GM23338 (cell line): ENCODE measurements at regions not wholly inside any gene's neighbourhood (a gene's known extent, or its start where the extent isn't known, plus 50 kb on each side); places are given as distances from the start of the nearest gene placed in this dataset.

Experiments used
- ATAC-seq: fragments of 200-7000 bp; cut with Tn5 transposase; 3 replicates; pipeline ENCODE4 v1.9.1; 2020
- DNase-seq: peaks from one replicate; pipeline ENCODE4 v3.0.0-alpha.2; 2015; ENCODE audit warnings: low spot score
- H2AFZ ChIP-seq: fragments of 200-600 bp; sonication (generic); 2 replicates; pipeline ENCODE4 v1.8.0; 2016; ENCODE audit warnings: antibody characterized with exemption, mild to moderate bottlenecking, moderate library complexity
- H3F3A ChIP-seq: fragments of 200-600 bp; sonication (generic); replicated peaks from 2 replicates; pipeline ENCODE4 v1.8.0; 2017; ENCODE audit warnings: antibody characterized with exemption, mixed run types, low read depth
- H3K27ac ChIP-seq: fragments of 200-600 bp; sonication (generic); 2 replicates; pipeline ENCODE4 v1.6.1; 2016; ENCODE audit warnings: low read depth
- H3K27me3 ChIP-seq: fragments of 200-600 bp; sonication (generic); 2 replicates; pipeline ENCODE4 v1.8.0; 2016; ENCODE audit warnings: mild to moderate bottlenecking, mixed run types, moderate library complexity; ENCODE audit not compliant: insufficient read depth
- H3K36me3 ChIP-seq: fragments of 200-600 bp; sonication (generic); 2 replicates; pipeline ENCODE4 v1.8.0; 2016; ENCODE audit warnings: mild to moderate bottlenecking; ENCODE audit not compliant: insufficient read depth
- H3K4me1 ChIP-seq: fragments of 200-600 bp; sonication (generic); 2 replicates; pipeline ENCODE4 v1.8.0; 2016; ENCODE audit warnings: mild to moderate bottlenecking, moderate library complexity; ENCODE audit not compliant: insufficient read depth
- H3K4me2 ChIP-seq: fragments of 200-600 bp; sonication (generic); 2 replicates; pipeline ENCODE4 v1.7.1; 2017; ENCODE audit warnings: mixed run types
- H3K4me3 ChIP-seq: fragments of 200-600 bp; sonication (generic); 2 replicates; pipeline ENCODE4 v1.6.1; 2016; ENCODE audit warnings: mixed run types
- H3K79me2 ChIP-seq: fragments of 200-600 bp; sonication (generic); replicated peaks from 2 replicates; pipeline ENCODE4 v1.8.0; 2017; ENCODE audit warnings: mild to moderate bottlenecking; ENCODE audit not compliant: insufficient read depth
- H3K9me2 ChIP-seq: fragments of 200-600 bp; sonication (generic); 2 replicates; pipeline ENCODE4 v1.8.0; 2017; ENCODE audit not compliant: insufficient read depth
- H4K20me1 ChIP-seq: fragments of 200-600 bp; sonication (generic); replicated peaks from 2 replicates; pipeline ENCODE4 v1.8.0; 2017; ENCODE audit warnings: mild to moderate bottlenecking; ENCODE audit not compliant: insufficient read depth
- H3K27ac Mint-ChIP-seq: 2 replicates; pipeline ENCODE4 v1.8.0; 2020; ENCODE audit warnings: inconsistent platforms, mild to moderate bottlenecking, moderate library complexity, mixed read lengths
- H3K27me3 Mint-ChIP-seq: 3 replicates; pipeline ENCODE4 v1.8.0; 2022; ENCODE audit warnings: low read depth, mild to moderate bottlenecking, moderate library complexity, mixed read lengths, inconsistent platforms; ENCODE audit not compliant: insufficient read depth, poor library complexity
- H3K36me3 Mint-ChIP-seq: 3 replicates; pipeline ENCODE4 v1.8.0; 2021; ENCODE audit warnings: low read depth, mild to moderate bottlenecking, inconsistent platforms, moderate library complexity, mixed read lengths
- H3K4me1 Mint-ChIP-seq: 3 replicates; pipeline ENCODE4 v1.8.0; 2020; ENCODE audit warnings: mild to moderate bottlenecking, inconsistent platforms, mixed read lengths
- H3K4me3 Mint-ChIP-seq: 3 replicates; pipeline ENCODE4 v1.8.0; 2021; ENCODE audit warnings: moderate library complexity, mild to moderate bottlenecking, inconsistent platforms, mixed read lengths
- H3K9me3 Mint-ChIP-seq: 3 replicates; pipeline ENCODE4 v1.8.0; 2020; ENCODE audit warnings: moderate library complexity, mild to moderate bottlenecking, inconsistent platforms, mixed read lengths
- CREB1 ChIP-seq: fragments of 250-450 bp; sonication (Bioruptor Pico); IDR thresholded peaks from 2 replicates; pipeline ENCODE4 v1.5.0; 2020; ENCODE audit warnings: low read depth, mild to moderate bottlenecking, moderate library complexity
- EZH2phosphoT487 ChIP-seq: fragments of 200-600 bp; sonication (generic); IDR thresholded peaks from one replicate; pipeline ENCODE4 v1.8.1; 2018; ENCODE audit warnings: antibody characterized with exemption; ENCODE audit not compliant: unreplicated experiment
- JUNB ChIP-seq: IDR thresholded peaks from one replicate; pipeline ENCODE4 v1.6.1; 2016; ENCODE audit warnings: antibody characterized with exemption; ENCODE audit not compliant: unreplicated experiment
- NANOG ChIP-seq: IDR thresholded peaks from 2 replicates; pipeline ENCODE4 v1.6.1; 2016; ENCODE audit warnings: antibody characterized with exemption, borderline replicate concordance
- STAT1 ChIP-seq: IDR thresholded peaks from one replicate; pipeline ENCODE4 v1.6.1; 2016; ENCODE audit warnings: antibody characterized with exemption; ENCODE audit not compliant: unreplicated experiment
- TF ChIP-seq, protein P1 (sequence below): fragments of 250-450 bp; sonication (Bioruptor Pico); IDR thresholded peaks from 2 replicates; pipeline ENCODE4 v1.5.0; 2020; ENCODE audit warnings: mild to moderate bottlenecking, moderate library complexity
- TF ChIP-seq, protein P2 (sequence below): IDR thresholded peaks from 2 replicates; pipeline ENCODE4 v1.6.1; 2016; ENCODE audit warnings: antibody characterized with exemption
- TF ChIP-seq, protein P3 (sequence below), 2 experiments: fragments of 200-600 bp in 1 of 2; sonication (generic) in 1 of 2; conservative IDR thresholded peaks; 2 replicates each; pipeline versions ENCODE4 v1.5.1 to v1.6.1; 2016 to 2017; ENCODE audit warnings: antibody characterized with exemption in 2 of 2, low read depth in 2 of 2, mild to moderate bottlenecking in 2 of 2, moderate library complexity in 1 of 2

DNA sequence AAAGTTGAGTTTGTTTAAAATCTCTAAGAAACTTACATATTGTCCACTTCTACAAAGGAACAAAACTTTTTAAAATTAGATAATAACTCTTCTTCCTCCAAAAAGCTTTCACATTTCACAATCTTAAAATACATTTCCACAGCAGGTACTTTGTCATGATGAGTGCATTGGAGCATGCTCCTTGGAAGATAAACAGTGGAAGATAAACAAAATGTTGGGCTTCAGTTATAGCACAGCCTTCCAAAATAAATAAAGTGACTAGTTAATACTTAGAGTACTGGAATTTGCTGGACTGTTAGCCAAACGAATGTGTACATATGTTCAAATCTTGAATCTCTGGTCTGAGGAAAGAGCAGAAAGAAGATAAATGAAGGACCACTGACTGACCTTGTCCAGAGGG is 54.9 kb upstream of the PDE5A start (continued):
- TF ChIP-seq, protein P1, sequence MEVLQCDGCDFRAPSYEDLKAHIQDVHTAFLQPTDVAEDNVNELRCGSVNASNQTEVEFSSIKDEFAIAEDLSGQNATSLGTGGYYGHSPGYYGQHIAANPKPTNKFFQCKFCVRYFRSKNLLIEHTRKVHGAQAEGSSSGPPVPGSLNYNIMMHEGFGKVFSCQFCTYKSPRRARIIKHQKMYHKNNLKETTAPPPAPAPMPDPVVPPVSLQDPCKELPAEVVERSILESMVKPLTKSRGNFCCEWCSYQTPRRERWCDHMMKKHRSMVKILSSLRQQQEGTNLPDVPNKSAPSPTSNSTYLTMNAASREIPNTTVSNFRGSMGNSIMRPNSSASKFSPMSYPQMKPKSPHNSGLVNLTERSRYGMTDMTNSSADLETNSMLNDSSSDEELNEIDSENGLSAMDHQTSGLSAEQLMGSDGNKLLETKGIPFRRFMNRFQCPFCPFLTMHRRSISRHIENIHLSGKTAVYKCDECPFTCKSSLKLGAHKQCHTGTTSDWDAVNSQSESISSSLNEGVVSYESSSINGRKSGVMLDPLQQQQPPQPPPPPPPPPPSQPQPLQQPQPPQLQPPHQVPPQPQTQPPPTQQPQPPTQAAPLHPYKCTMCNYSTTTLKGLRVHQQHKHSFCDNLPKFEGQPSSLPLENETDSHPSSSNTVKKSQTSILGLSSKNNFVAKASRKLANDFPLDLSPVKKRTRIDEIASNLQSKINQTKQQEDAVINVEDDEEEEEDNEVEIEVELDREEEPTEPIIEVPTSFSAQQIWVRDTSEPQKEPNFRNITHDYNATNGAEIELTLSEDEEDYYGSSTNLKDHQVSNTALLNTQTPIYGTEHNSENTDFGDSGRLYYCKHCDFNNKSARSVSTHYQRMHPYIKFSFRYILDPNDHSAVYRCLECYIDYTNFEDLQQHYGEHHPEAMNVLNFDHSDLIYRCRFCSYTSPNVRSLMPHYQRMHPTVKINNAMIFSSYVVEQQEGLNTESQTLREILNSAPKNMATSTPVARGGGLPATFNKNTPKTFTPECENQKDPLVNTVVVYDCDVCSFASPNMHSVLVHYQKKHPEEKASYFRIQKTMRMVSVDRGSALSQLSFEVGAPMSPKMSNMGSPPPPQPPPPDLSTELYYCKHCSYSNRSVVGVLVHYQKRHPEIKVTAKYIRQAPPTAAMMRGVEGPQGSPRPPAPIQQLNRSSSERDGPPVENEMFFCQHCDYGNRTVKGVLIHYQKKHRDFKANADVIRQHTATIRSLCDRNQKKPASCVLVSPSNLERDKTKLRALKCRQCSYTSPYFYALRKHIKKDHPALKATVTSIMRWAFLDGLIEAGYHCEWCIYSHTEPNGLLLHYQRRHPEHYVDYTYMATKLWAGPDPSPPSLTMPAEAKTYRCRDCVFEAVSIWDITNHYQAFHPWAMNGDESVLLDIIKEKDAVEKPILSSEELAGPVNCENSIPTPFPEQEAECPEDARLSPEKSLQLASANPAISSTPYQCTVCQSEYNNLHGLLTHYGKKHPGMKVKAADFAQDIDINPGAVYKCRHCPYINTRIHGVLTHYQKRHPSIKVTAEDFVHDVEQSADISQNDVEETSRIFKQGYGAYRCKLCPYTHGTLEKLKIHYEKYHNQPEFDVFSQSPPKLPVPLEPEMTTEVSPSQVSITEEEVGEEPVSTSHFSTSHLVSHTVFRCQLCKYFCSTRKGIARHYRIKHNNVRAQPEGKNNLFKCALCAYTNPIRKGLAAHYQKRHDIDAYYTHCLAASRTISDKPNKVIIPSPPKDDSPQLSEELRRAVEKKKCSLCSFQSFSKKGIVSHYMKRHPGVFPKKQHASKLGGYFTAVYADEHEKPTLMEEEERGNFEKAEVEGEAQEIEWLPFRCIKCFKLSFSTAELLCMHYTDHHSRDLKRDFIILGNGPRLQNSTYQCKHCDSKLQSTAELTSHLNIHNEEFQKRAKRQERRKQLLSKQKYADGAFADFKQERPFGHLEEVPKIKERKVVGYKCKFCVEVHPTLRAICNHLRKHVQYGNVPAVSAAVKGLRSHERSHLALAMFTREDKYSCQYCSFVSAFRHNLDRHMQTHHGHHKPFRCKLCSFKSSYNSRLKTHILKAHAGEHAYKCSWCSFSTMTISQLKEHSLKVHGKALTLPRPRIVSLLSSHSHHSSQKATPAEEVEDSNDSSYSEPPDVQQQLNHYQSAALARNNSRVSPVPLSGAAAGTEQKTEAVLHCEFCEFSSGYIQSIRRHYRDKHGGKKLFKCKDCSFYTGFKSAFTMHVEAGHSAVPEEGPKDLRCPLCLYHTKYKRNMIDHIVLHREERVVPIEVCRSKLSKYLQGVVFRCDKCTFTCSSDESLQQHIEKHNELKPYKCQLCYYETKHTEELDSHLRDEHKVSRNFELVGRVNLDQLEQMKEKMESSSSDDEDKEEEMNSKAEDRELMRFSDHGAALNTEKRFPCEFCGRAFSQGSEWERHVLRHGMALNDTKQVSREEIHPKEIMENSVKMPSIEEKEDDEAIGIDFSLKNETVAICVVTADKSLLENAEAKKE (CRISPR knock-in tag): no peak
- TF ChIP-seq CREB1 (CRISPR knock-in tag): no peak
- no peak for TF ChIP-seq EZH2phosphoT487
- no peak for TF ChIP-seq NANOG
- TF ChIP-seq, protein P2, sequence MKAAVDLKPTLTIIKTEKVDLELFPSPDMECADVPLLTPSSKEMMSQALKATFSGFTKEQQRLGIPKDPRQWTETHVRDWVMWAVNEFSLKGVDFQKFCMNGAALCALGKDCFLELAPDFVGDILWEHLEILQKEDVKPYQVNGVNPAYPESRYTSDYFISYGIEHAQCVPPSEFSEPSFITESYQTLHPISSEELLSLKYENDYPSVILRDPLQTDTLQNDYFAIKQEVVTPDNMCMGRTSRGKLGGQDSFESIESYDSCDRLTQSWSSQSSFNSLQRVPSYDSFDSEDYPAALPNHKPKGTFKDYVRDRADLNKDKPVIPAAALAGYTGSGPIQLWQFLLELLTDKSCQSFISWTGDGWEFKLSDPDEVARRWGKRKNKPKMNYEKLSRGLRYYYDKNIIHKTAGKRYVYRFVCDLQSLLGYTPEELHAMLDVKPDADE: no peak
- TF ChIP-seq, protein P3, sequence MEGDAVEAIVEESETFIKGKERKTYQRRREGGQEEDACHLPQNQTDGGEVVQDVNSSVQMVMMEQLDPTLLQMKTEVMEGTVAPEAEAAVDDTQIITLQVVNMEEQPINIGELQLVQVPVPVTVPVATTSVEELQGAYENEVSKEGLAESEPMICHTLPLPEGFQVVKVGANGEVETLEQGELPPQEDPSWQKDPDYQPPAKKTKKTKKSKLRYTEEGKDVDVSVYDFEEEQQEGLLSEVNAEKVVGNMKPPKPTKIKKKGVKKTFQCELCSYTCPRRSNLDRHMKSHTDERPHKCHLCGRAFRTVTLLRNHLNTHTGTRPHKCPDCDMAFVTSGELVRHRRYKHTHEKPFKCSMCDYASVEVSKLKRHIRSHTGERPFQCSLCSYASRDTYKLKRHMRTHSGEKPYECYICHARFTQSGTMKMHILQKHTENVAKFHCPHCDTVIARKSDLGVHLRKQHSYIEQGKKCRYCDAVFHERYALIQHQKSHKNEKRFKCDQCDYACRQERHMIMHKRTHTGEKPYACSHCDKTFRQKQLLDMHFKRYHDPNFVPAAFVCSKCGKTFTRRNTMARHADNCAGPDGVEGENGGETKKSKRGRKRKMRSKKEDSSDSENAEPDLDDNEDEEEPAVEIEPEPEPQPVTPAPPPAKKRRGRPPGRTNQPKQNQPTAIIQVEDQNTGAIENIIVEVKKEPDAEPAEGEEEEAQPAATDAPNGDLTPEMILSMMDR (conservative IDR thresholded peaks at IDR 0.05; ENCODE audit: low read depth in 2 of 2): no peak

DNA sequence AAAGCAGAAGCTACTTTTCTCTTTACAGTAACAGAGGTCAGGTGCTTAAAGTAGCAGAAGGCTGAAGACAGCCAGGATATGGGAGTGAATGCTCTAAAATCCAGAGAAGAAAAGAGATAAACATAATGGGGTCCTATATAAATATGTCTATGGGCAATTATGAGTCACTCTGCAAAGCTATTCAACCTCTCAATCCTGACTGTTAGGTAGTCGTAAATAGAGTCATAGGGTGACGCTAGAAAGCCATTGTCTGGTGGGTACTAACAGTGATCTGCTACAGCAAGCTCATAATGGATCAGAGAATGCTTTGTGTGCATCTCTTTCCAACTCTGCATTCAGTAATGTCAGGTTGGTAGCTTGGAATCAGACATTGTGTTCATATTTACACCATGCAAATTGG is 53.5 kb upstream of the PDE5A start:
- peaks cover 3% of the 10 kb centered on the region; the same call in 1 of the 3 replicates for H3K9me3 Mint-ChIP-seq
- Histone ChIP-seq H3K4me3 (no peak overlapping the region), H3K36me3 (no peaks in the 10 kb centered on the region), H3K9me2 (no peaks in the 10 kb centered on the region), H3K79me2 (no peaks in the 10 kb centered on the region), H2AFZ (no peak overlapping the region; the same call in 1 of the 2 replicates), H4K20me1 (no peaks in the 10 kb centered on the region), H3K4me2 (no peak overlapping the region), H3K27ac (no peak overlapping the region), H3K4me1 (peaks cover 11% of the 10 kb centered on the region; the same call in 1 of the 2 replicates), H3K27me3 (no peaks in the 10 kb centered on the region), H3F3A (no peaks in the 10 kb centered on the region)
- no peaks in the 10 kb centered on the region for H3K27me3 Mint-ChIP-seq
- ATAC-seq: no peak
- DNase-seq: no peak
- H3K4me3 Mint-ChIP-seq: no peak overlapping the region
- no peak overlapping the region for H3K27ac Mint-ChIP-seq
- H3K4me1 Mint-ChIP-seq: peaks cover 12% of the 10 kb centered on the region
- H3K36me3 Mint-ChIP-seq: peaks cover 3% of the 10 kb centered on the region; the same call in 1 of the 3 replicates
- TF ChIP-seq JUNB (no peak), NANOG (no peak), STAT1 (no peak)
